HCT116 (cell line): ENCODE measurements at regions not wholly inside any gene's neighbourhood (a gene's known extent, or its start where the extent isn't known, plus 50 kb on each side); places are given as distances from the start of the nearest gene placed in this dataset.

Experiments used
- ATAC-seq: fragments of 200-7000 bp; cut with Tn5 transposase; 2 replicates; pipeline ENCODE4 v1.9.1; 2020; ENCODE audit warnings: mild to moderate bottlenecking, moderate library complexity
- BruUV-seq: library from RNA; stranded (reverse); fragments of 400-500 nt; replicated peaks from 2 replicates; lab custom pipeline; 2021; lab: Mats Ljungman, UMichigan
- CTCF ChIA-PET: fragments of 300-600 bp; sonication (Branson Sonifier 250); formaldehyde crosslinking; loops from one replicate; lab custom pipeline; 2021; ENCODE audit warnings: antibody characterized with exemption; lab: Charles Lee
- POLR2A ChIA-PET: fragments of 300-600, 350-600 bp; sonication (Branson Sonifier 250); formaldehyde crosslinking; loops from one replicate; lab custom pipeline; 2021; ENCODE audit warnings: antibody characterized with exemption; lab: Charles Lee
- RAD21 ChIA-PET, 2 experiments: fragments of 300-600 bp; sonication (Branson Sonifier 250); formaldehyde crosslinking; loops; one replicate each; lab custom pipeline; 2023; ENCODE audit warnings: low total read pairs in 2 of 2; ENCODE audit not compliant: uncharacterized antibody in 2 of 2, unreplicated experiment in 2 of 2, low non-redundant PET in 1 of 2; lab: Charles Lee
- DNase-seq: peaks from one replicate; pipeline ENCODE4 v3.0.0-alpha.2; 2010; ENCODE audit warnings: low read depth, low spot score
- H2AFZ ChIP-seq: fragments of 200-600 bp; shearing (Covaris generic), sonication (generic); 2 replicates; pipeline ENCODE4 v1.6.1; 2017; ENCODE audit warnings: low read depth, mixed run types, mixed read lengths, antibody characterized with exemption, low read length; ENCODE audit not compliant: poor library complexity, severe bottlenecking
- H3K27ac ChIP-seq: 2 replicates; pipeline ENCODE4 v1.5.1; 2012; ENCODE audit warnings: low read depth, low read length
- H3K27me3 ChIP-seq: fragments of 200-600 bp; sonication (generic); 2 replicates; pipeline ENCODE4 v1.6.1; 2016; ENCODE audit warnings: mixed run types, low read length, mixed read lengths; ENCODE audit not compliant: insufficient read depth
- H3K36me3 ChIP-seq, 2 experiments: fragments of 200-500 bp in 1 of 2; fragments of 200-600 bp in 1 of 2; sonication (Bioruptor generic) in 1 of 2; sonication (generic) in 1 of 2; 2 replicates each; pipeline versions ENCODE4 v1.5.1 to v1.6.1; 2014 to 2016; ENCODE audit warnings: low read length in 2 of 2, inconsistent platforms in 1 of 2, mixed read lengths in 1 of 2, mixed run types in 1 of 2; ENCODE audit not compliant: insufficient read depth in 2 of 2, control insufficient read depth in 1 of 2
- H3K4me1 ChIP-seq, 2 experiments: fragments of 200-600 bp in 1 of 2; sonication (generic) in 1 of 2; 2 replicates each; pipeline versions ENCODE4 v1.5.1 to v1.6.1; 2012 to 2017; ENCODE audit warnings: low read length in 2 of 2, inconsistent platforms in 1 of 2, mild to moderate bottlenecking in 1 of 2, mixed read lengths in 1 of 2, mixed run types in 1 of 2, moderate library complexity in 1 of 2; ENCODE audit not compliant: insufficient read depth in 2 of 2, control insufficient read depth in 1 of 2
- H3K4me2 ChIP-seq: fragments of 200-600 bp; sonication (generic); 2 replicates; pipeline ENCODE4 v1.6.1; 2017; ENCODE audit warnings: mixed run types, low read length, mixed read lengths
- H3K4me3 ChIP-seq, 2 experiments: fragments of 200-600 bp in 1 of 2; sonication (generic) in 1 of 2; replicated peaks in 1 of 2; 2 replicates each; pipeline ENCODE4 v1.5.1; 2011 to 2016; ENCODE audit warnings: low read length in 2 of 2, control low read depth in 1 of 2, low read depth in 1 of 2, mild to moderate bottlenecking in 1 of 2, mixed read lengths in 1 of 2, mixed run types in 1 of 2
- H3K79me2 ChIP-seq: fragments of 200-600 bp; sonication (generic); 2 replicates; pipeline ENCODE4 v1.6.1; 2017; ENCODE audit warnings: mild to moderate bottlenecking, mixed run types, low read length, moderate library complexity, mixed read lengths; ENCODE audit not compliant: insufficient read depth
- H3K9ac ChIP-seq: fragments of 200-600 bp; sonication (generic); 2 replicates; pipeline ENCODE4 v1.6.1; 2016; ENCODE audit warnings: low read length, mixed read lengths
- H3K9me2 ChIP-seq: fragments of 200-600 bp; sonication (generic), shearing (Covaris generic); 2 replicates; pipeline ENCODE4 v1.6.1; 2017; ENCODE audit warnings: mixed run types, mild to moderate bottlenecking, moderate library complexity; ENCODE audit not compliant: insufficient read depth
- H3K9me3 ChIP-seq, 2 experiments: fragments of 200-500 bp in 1 of 2; fragments of 200-600 bp in 1 of 2; sonication (Bioruptor generic) in 1 of 2; sonication (generic) in 1 of 2; 2 replicates each; pipeline ENCODE4 v1.6.1; 2014 to 2017; ENCODE audit warnings: low read length in 2 of 2, mixed read lengths in 2 of 2, inconsistent platforms in 1 of 2, low read depth in 1 of 2, mild to moderate bottlenecking in 1 of 2, mixed run types in 1 of 2, moderate library complexity in 1 of 2; ENCODE audit not compliant: control insufficient read depth in 1 of 2, insufficient read depth in 1 of 2
- H4K20me1 ChIP-seq: fragments of 200-600 bp; sonication (generic), shearing (Covaris generic); 2 replicates; pipeline ENCODE4 v1.6.1; 2017; ENCODE audit warnings: mixed run types, mild to moderate bottlenecking, moderate library complexity; ENCODE audit not compliant: insufficient read depth
- CBX3 ChIP-seq: IDR thresholded peaks from 2 replicates; pipeline ENCODE4 v1.6.1; 2012; ENCODE audit warnings: low read depth
- CEBPB ChIP-seq: IDR thresholded peaks from 2 replicates; pipeline ENCODE4 v1.6.1; 2012; ENCODE audit warnings: low read depth
- ELF1 ChIP-seq: IDR thresholded peaks from 2 replicates; pipeline ENCODE4 v1.6.1; 2012; ENCODE audit warnings: low read depth, borderline replicate concordance
- EZH2 ChIP-seq: fragments of 200-600 bp; sonication (generic); IDR thresholded peaks from 2 replicates; pipeline ENCODE4 v1.6.1; 2017; ENCODE audit warnings: antibody characterized with exemption, mixed run types
- EZH2phosphoT487 ChIP-seq: fragments of 200-600 bp; IDR thresholded peaks from 2 replicates; pipeline ENCODE4 v1.6.1; 2018; ENCODE audit warnings: antibody characterized with exemption, borderline replicate concordance
- FOSL1 ChIP-seq: IDR thresholded peaks from 2 replicates; pipeline ENCODE4 v1.6.1; 2012; ENCODE audit warnings: low read depth
- JUND ChIP-seq: IDR thresholded peaks from 2 replicates; pipeline ENCODE4 v1.6.1; 2012
- POLR2AphosphoS5 ChIP-seq: IDR thresholded peaks from 2 replicates; pipeline ENCODE4 v1.6.1; 2011; ENCODE audit warnings: mild to moderate bottlenecking, low read depth, low read length, moderate library complexity
- RAD21 ChIP-seq: IDR thresholded peaks from 2 replicates; pipeline ENCODE4 v1.6.1; 2012; ENCODE audit warnings: low read depth, mild to moderate bottlenecking
- SIN3A ChIP-seq: IDR thresholded peaks from 2 replicates; pipeline ENCODE4 v1.6.1; 2012; ENCODE audit warnings: low read depth
- SP1 ChIP-seq: IDR thresholded peaks from 2 replicates; pipeline ENCODE4 v1.6.1; 2012; ENCODE audit warnings: low read depth
- SRF ChIP-seq: IDR thresholded peaks from 2 replicates; pipeline ENCODE4 v1.6.1; 2012; ENCODE audit warnings: low read depth
- TCF7L2 ChIP-seq: IDR thresholded peaks from 2 replicates; pipeline ENCODE4 v1.7.0; 2011; ENCODE audit warnings: borderline replicate concordance, inconsistent platforms; ENCODE audit not compliant: insufficient read depth, insufficient read length; ENCODE audit errors: extremely low read depth
- YY1 ChIP-seq: IDR thresholded peaks from 2 replicates; pipeline ENCODE4 v1.6.1; 2011; ENCODE audit warnings: low read length, low read depth, moderate library complexity, mild to moderate bottlenecking; ENCODE audit not compliant: insufficient replicate concordance; ENCODE audit errors: extremely low read depth
- ZFX ChIP-seq: fragments of 450-650 bp; IDR thresholded peaks from 2 replicates; pipeline ENCODE4 v1.6.1; 2017
- ZNF274 ChIP-seq: fragments of 200-500 bp; sonication (Bioruptor generic); IDR thresholded peaks from 2 replicates; pipeline ENCODE4 v1.6.1; 2014; ENCODE audit warnings: mild to moderate bottlenecking, low read depth, low read length, inconsistent platforms
- intact Hi-C: fragments of 100-400 bp; cut with micrococcal nuclease; formaldehyde crosslinking; loops from 2 replicates; pipeline ENCODE4 v1.10.0; 2022
- TF ChIP-seq, protein P1 (sequence below), 3 experiments: fragments of 200-600 bp in 1 of 3; sonication (generic) in 1 of 3; IDR thresholded peaks in 2 of 3; conservative IDR thresholded peaks in 1 of 3; 2 replicates each; pipeline ENCODE4 v1.5.1; 2012 to 2017; ENCODE audit warnings: low read depth in 2 of 3, low read length in 2 of 3, antibody characterized with exemption in 1 of 3, borderline replicate concordance in 1 of 3, control low read depth in 1 of 3, mild to moderate bottlenecking in 1 of 3, mixed read lengths in 1 of 3, mixed run types in 1 of 3, moderate library complexity in 1 of 3; ENCODE audit not compliant: insufficient read depth in 1 of 3
- TF ChIP-seq, protein P2 (sequence below): IDR thresholded peaks from 2 replicates; pipeline ENCODE4 v1.6.1; 2012; ENCODE audit warnings: low read depth

DNA sequence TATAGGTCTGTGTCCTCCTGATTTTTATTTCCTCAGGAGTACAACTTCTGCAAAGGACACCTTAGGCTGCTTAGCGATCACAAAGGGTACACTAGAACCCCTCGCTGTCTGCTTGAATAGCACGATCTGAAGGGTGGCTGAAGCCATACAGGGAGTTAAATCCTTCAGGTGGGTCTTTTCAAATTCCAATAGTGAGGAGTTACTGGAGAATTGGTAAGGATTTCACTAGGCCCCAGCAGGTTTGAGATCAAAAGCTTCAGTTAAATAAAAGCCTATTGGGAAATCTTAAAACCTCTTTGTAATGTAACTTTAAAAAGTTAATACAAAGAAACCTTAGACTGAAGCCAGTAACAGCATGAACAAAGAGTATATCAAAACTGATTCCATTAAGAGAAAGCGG is 613.1 kb downstream of the ZEB2 start:
- CTCF ChIA-PET: no interaction called here

More for the DNA sequence above, 613.1 kb downstream of the ZEB2 start:
- no peaks in the 10 kb centered on the region for H3K79me2 ChIP-seq
- ATAC-seq (no peak), DNase-seq (no peak)
- no peak overlapping the region for H3K4me2 ChIP-seq
- ChIA-PET RAD21 (no interaction called here), POLR2A (no interaction called here)
- no peaks in the 10 kb centered on the region for H4K20me1 ChIP-seq
- no peaks in the 10 kb centered on the region for H3K9me3 ChIP-seq
- H3K4me3 ChIP-seq: no peak overlapping the region
- H3K4me1 ChIP-seq: peaks cover 0 to 3% of the 10 kb centered on the region in 2 experiments; a peak in 2 of 4 replicates
- H3K27me3 ChIP-seq: no peaks in the 10 kb centered on the region
- H2AFZ ChIP-seq: no peak overlapping the region
- H3K9ac ChIP-seq: no peak overlapping the region
- no TSS peak for BruUV-seq
- TF ChIP-seq EZH2: no peak
- no peak for TF ChIP-seq SRF
- no peak for TF ChIP-seq SP1
- TF ChIP-seq SIN3A: no peak
- no peak for TF ChIP-seq TCF7L2
- no peak for TF ChIP-seq CBX3
- TF ChIP-seq POLR2AphosphoS5: no peak
- TF ChIP-seq CEBPB: no peak
- no peak for TF ChIP-seq FOSL1
- no peak for TF ChIP-seq ZFX
- TF ChIP-seq, protein P1, sequence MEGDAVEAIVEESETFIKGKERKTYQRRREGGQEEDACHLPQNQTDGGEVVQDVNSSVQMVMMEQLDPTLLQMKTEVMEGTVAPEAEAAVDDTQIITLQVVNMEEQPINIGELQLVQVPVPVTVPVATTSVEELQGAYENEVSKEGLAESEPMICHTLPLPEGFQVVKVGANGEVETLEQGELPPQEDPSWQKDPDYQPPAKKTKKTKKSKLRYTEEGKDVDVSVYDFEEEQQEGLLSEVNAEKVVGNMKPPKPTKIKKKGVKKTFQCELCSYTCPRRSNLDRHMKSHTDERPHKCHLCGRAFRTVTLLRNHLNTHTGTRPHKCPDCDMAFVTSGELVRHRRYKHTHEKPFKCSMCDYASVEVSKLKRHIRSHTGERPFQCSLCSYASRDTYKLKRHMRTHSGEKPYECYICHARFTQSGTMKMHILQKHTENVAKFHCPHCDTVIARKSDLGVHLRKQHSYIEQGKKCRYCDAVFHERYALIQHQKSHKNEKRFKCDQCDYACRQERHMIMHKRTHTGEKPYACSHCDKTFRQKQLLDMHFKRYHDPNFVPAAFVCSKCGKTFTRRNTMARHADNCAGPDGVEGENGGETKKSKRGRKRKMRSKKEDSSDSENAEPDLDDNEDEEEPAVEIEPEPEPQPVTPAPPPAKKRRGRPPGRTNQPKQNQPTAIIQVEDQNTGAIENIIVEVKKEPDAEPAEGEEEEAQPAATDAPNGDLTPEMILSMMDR (IDR thresholded peaks at IDR 0.05 in 2 of 3, conservative IDR thresholded peaks at IDR 0.05 in 1 of 3; ENCODE audit: borderline replicate concordance in 1 of 3, insufficient read depth in 1 of 3, low read depth in 2 of 3, low read length in 2 of 3): no peak
- no peak for TF ChIP-seq ELF1
- no peak for TF ChIP-seq RAD21
- no peak for TF ChIP-seq JUND
- TF ChIP-seq YY1: no peak
- TF ChIP-seq EZH2phosphoT487: no peak
- TF ChIP-seq, protein P2, sequence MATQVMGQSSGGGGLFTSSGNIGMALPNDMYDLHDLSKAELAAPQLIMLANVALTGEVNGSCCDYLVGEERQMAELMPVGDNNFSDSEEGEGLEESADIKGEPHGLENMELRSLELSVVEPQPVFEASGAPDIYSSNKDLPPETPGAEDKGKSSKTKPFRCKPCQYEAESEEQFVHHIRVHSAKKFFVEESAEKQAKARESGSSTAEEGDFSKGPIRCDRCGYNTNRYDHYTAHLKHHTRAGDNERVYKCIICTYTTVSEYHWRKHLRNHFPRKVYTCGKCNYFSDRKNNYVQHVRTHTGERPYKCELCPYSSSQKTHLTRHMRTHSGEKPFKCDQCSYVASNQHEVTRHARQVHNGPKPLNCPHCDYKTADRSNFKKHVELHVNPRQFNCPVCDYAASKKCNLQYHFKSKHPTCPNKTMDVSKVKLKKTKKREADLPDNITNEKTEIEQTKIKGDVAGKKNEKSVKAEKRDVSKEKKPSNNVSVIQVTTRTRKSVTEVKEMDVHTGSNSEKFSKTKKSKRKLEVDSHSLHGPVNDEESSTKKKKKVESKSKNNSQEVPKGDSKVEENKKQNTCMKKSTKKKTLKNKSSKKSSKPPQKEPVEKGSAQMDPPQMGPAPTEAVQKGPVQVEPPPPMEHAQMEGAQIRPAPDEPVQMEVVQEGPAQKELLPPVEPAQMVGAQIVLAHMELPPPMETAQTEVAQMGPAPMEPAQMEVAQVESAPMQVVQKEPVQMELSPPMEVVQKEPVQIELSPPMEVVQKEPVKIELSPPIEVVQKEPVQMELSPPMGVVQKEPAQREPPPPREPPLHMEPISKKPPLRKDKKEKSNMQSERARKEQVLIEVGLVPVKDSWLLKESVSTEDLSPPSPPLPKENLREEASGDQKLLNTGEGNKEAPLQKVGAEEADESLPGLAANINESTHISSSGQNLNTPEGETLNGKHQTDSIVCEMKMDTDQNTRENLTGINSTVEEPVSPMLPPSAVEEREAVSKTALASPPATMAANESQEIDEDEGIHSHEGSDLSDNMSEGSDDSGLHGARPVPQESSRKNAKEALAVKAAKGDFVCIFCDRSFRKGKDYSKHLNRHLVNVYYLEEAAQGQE: no peak
- no peak for TF ChIP-seq ZNF274
- H3K9me2 ChIP-seq: no peaks in the 10 kb centered on the region
- no peaks in the 10 kb centered on the region for H3K36me3 ChIP-seq
- intact Hi-C loops: no loop called here
- no peak overlapping the region for H3K27ac ChIP-seq
